HEK293 (cell line): ENCODE measurements at regions not wholly inside any gene's neighbourhood (a gene's known extent, or its start where the extent isn't known, plus 50 kb on each side); places are given as distances from the start of the nearest gene placed in this dataset.

Experiments
- CTCF ChIA-PET: fragments of 350-600 bp; formaldehyde crosslinking; extraction: SDS; loops from one replicate; lab custom pipeline; 2021; ENCODE audit warnings: antibody characterized with exemption; lab: Yijun Ruan, JAX
- POLR2A ChIA-PET: fragments of 300-600 bp; formaldehyde crosslinking; extraction: SDS; loops from one replicate; lab custom pipeline; 2020; ENCODE audit warnings: antibody characterized with exemption, inconsistent platforms; lab: Yijun Ruan, JAX
- H3K27ac ChIP-seq: fragments of 200-500 bp; sonication (Bioruptor generic); 2 replicates; pipeline ENCODE4 v1.5.1; 2014; ENCODE audit warnings: low read depth, low read length, control low read depth, inconsistent platforms; ENCODE audit errors: extremely low read depth
- H3K36me3 ChIP-seq, 2 experiments: fragments of 200-500 bp in 1 of 2; sonication (Bioruptor generic) in 1 of 2; 1 replicate in 1 of 2; 2 replicates in 1 of 2; pipeline ENCODE4 v1.5.1; 2014 to 2017; ENCODE audit warnings: inconsistent platforms in 2 of 2, low read length in 2 of 2; ENCODE audit not compliant: control insufficient read depth in 2 of 2, insufficient read depth in 1 of 2
- H3K4me1 ChIP-seq: fragments of 200-500 bp; sonication (Bioruptor generic); 2 replicates; pipeline ENCODE4 v1.5.1; 2014; ENCODE audit warnings: mild to moderate bottlenecking, low read length, inconsistent platforms; ENCODE audit not compliant: control insufficient read depth, insufficient read depth
- H3K4me3 ChIP-seq: 2 replicates; pipeline ENCODE4 v1.5.1; 2011; ENCODE audit warnings: low read depth, mild to moderate bottlenecking, control low read depth, low read length, moderate library complexity
- H3K9me3 ChIP-seq: fragments of 200-500 bp; sonication (Bioruptor generic); 2 replicates; pipeline ENCODE4 v1.5.1; 2014; ENCODE audit warnings: low read depth, low read length, inconsistent platforms; ENCODE audit not compliant: control insufficient read depth, insufficient read depth
- REST ChIP-seq: fragments of 450-650 bp; formaldehyde crosslinking; IDR thresholded peaks from 2 replicates; pipeline ENCODE4 v1.5.1; 2016; ENCODE audit warnings: missing biosample characterization, missing genetic modification characterization
- ZBTB11 ChIP-seq: fragments of 450-650 bp; formaldehyde crosslinking; conservative IDR thresholded peaks from 2 replicates; pipeline ENCODE4 v1.5.1; 2016; ENCODE audit warnings: low read depth, missing biosample characterization, missing genetic modification characterization
- ZEB2 ChIP-seq: fragments of 450-650 bp; formaldehyde crosslinking; IDR thresholded peaks from 2 replicates; pipeline ENCODE4 v1.5.1; 2016; ENCODE audit warnings: missing biosample characterization, missing genetic modification characterization
- ZFP3 ChIP-seq: fragments of 450-650 bp; formaldehyde crosslinking; IDR thresholded peaks from 2 replicates; pipeline ENCODE4 v1.5.1; 2016; ENCODE audit warnings: low read depth, missing biosample characterization, missing genetic modification characterization
- ZIC2 ChIP-seq: fragments of 450-650 bp; formaldehyde crosslinking; IDR thresholded peaks from 2 replicates; pipeline ENCODE4 v1.5.1; 2016; ENCODE audit warnings: missing biosample characterization, missing genetic modification characterization
- ZNF10 ChIP-seq: fragments of 450-650 bp; formaldehyde crosslinking; IDR thresholded peaks from 2 replicates; pipeline ENCODE4 v1.5.1; 2017; ENCODE audit warnings: missing biosample characterization, missing genetic modification characterization
- ZNF133 ChIP-seq: fragments of 450-650 bp; formaldehyde crosslinking; IDR thresholded peaks from 2 replicates; pipeline ENCODE4 v1.5.1; 2016; ENCODE audit warnings: missing biosample characterization, missing genetic modification characterization
- ZNF18 ChIP-seq: fragments of 450-650 bp; formaldehyde crosslinking; IDR thresholded peaks from 2 replicates; pipeline ENCODE4 v1.5.1; 2016; ENCODE audit warnings: missing biosample characterization, missing genetic modification characterization
- ZNF324 ChIP-seq: fragments of 450-650 bp; formaldehyde crosslinking; IDR thresholded peaks from 2 replicates; pipeline ENCODE4 v1.5.1; 2016; ENCODE audit warnings: missing biosample characterization, missing genetic modification characterization
- ZNF626 ChIP-seq: fragments of 450-650 bp; sonication (Bioruptor Pico); formaldehyde crosslinking; IDR thresholded peaks from 2 replicates; pipeline ENCODE4 v1.5.1; 2018; ENCODE audit warnings: missing biosample characterization, missing genetic modification characterization, inconsistent platforms
- ZNF785 ChIP-seq: fragments of 450-650 bp; formaldehyde crosslinking; IDR thresholded peaks from 2 replicates; pipeline ENCODE4 v1.5.1; 2016; ENCODE audit warnings: missing biosample characterization, missing genetic modification characterization
- ZNF843 ChIP-seq: fragments of 450-650 bp; formaldehyde crosslinking; IDR thresholded peaks from 2 replicates; pipeline ENCODE4 v1.5.1; 2016; ENCODE audit warnings: missing biosample characterization, missing genetic modification characterization
- TF ChIP-seq, protein P1 (sequence below): fragments of 450-650 bp; formaldehyde crosslinking; IDR thresholded peaks from 2 replicates; pipeline ENCODE4 v1.5.1; 2016; ENCODE audit warnings: missing biosample characterization, missing genetic modification characterization

DNA sequence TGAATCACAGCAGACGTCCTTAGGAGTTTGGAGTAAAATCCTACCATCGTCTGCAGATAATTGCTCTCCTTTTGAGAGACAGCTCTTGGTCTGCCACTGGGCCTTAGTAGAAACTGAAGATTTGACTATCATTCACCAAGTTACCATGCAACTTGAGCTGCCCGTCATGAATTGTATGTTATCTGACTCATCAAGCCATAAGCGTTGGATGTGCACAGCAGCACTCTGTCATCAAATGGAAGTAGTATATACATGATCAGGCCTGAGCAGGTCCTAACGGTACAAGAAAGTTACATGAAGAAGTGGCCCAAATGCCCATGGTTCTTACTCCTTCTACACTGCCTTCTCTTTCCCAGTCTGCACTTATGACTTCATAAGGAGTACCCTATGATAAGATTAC is 317.8 kb downstream of the GPATCH2 start (continued):
- no peak for TF ChIP-seq ZBTB11 (tag by site-specific recombination)
- TF ChIP-seq ZFP3 (tag by site-specific recombination) = no peak

DNA sequence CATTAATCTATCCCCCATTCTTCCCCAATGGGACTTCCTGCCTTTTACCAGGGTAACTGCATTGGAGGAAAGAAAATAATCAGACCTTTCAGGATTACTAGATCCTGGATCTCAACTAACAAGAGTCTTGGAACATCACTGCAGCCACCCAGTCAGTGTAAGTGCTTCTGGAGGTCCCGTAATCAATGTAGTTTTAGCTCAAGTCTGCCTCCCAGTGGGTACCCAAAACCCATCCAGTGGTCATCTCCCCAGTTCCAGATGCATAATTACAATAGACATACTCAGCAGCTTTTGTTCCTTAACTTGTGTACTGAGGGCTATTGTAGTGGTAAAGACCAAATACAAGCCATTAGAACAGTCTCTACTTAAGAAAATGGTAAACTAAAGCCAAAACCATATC is 319.1 kb downstream of the GPATCH2 start:
- no peak overlapping the region for H3K27ac ChIP-seq
- CTCF ChIA-PET = no interaction called here
- no peak overlapping the region for H3K4me3 ChIP-seq
- POLR2A ChIA-PET = no interaction called here
- no peak for TF ChIP-seq ZNF843 (tag by site-specific recombination)
- TF ChIP-seq ZNF133 (tag by site-specific recombination) = no peak
- no peak for TF ChIP-seq ZNF10 (tag by site-specific recombination)
- TF ChIP-seq, protein P1, sequence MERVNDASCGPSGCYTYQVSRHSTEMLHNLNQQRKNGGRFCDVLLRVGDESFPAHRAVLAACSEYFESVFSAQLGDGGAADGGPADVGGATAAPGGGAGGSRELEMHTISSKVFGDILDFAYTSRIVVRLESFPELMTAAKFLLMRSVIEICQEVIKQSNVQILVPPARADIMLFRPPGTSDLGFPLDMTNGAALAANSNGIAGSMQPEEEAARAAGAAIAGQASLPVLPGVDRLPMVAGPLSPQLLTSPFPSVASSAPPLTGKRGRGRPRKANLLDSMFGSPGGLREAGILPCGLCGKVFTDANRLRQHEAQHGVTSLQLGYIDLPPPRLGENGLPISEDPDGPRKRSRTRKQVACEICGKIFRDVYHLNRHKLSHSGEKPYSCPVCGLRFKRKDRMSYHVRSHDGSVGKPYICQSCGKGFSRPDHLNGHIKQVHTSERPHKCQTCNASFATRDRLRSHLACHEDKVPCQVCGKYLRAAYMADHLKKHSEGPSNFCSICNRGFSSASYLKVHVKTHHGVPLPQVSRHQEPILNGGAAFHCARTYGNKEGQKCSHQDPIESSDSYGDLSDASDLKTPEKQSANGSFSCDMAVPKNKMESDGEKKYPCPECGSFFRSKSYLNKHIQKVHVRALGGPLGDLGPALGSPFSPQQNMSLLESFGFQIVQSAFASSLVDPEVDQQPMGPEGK = no peak
- TF ChIP-seq ZNF324 = no peak
- TF ChIP-seq, all 188 proteins: peak for 0
- Histone ChIP-seq H3K36me3 (no peaks in the 10 kb centered on the region), H3K9me3 (no peaks in the 10 kb centered on the region), H3K4me1 (no peaks in the 10 kb centered on the region)

GRCh38 chr1:217311269-217311668 is 319.6 kb downstream of the GPATCH2 start:
- no peaks in the 10 kb centered on the region for H3K36me3 ChIP-seq
- TF ChIP-seq ZNF18 (tag by site-specific recombination) (no peak), REST (no peak), ZNF785 (tag by site-specific recombination) (no peak), ZIC2 (tag by site-specific recombination) (no peak), ZEB2 (tag by site-specific recombination) (no peak), ZNF626 (tag by site-specific recombination) (no peak)
- H3K4me1 ChIP-seq = no peaks in the 10 kb centered on the region
- ChIA-PET CTCF (no interaction called here), POLR2A (no interaction called here)
- H3K27ac ChIP-seq = no peak overlapping the region
- H3K4me3 ChIP-seq = no peak overlapping the region
- H3K9me3 ChIP-seq = no peaks in the 10 kb centered on the region
